A549 (cell line): ENCODE measurements at regions not wholly inside any gene's neighbourhood (a gene's known extent, or its start where the extent isn't known, plus 50 kb on each side); places are given as distances from the start of the nearest gene placed in this dataset.

Source experiments
- ESRRA ChIP-seq: fragments of 150-350 bp; IDR thresholded peaks from 2 replicates; pipeline ENCODE4 v1.6.1; 2014; ENCODE audit warnings: mild to moderate bottlenecking, low read length, borderline replicate concordance
- RARB ChIP-seq: fragments of 250-450 bp; sonication (Bioruptor Pico); IDR thresholded peaks from 2 replicates; pipeline ENCODE4 v1.8.0; 2021; ENCODE audit warnings: mild to moderate bottlenecking, moderate library complexity
- RFX5 ChIP-seq: fragments of 450-650 bp; IDR thresholded peaks from 2 replicates; pipeline ENCODE4 v1.7.1; 2014; ENCODE audit warnings: antibody characterized with exemption, mild to moderate bottlenecking, moderate library complexity
- ZNF302 ChIP-seq: fragments of 250-450 bp; sonication (Bioruptor Pico); IDR thresholded peaks from 2 replicates; pipeline ENCODE4 v1.9.0; 2021; ENCODE audit warnings: inconsistent platforms, mild to moderate bottlenecking, moderate library complexity
- TF ChIP-seq, protein P1 (sequence below): IDR thresholded peaks from 2 replicates; pipeline ENCODE4 v1.6.1; 2012; ENCODE audit warnings: low read depth, borderline replicate concordance
- TF ChIP-seq, protein P2 (sequence below): fragments of >200 bp; sonication (Bioruptor Twin); formaldehyde crosslinking; IDR thresholded peaks from 3 replicates; pipeline ENCODE4 v1.5.1; 2016

GRCh38 chr14:54010981-54011380 lies 54.4 kb upstream of the BMP4 start:
- TF ChIP-seq, protein P1, sequence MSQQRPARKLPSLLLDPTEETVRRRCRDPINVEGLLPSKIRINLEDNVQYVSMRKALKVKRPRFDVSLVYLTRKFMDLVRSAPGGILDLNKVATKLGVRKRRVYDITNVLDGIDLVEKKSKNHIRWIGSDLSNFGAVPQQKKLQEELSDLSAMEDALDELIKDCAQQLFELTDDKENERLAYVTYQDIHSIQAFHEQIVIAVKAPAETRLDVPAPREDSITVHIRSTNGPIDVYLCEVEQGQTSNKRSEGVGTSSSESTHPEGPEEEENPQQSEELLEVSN = no peak
- TF ChIP-seq, protein P2, sequence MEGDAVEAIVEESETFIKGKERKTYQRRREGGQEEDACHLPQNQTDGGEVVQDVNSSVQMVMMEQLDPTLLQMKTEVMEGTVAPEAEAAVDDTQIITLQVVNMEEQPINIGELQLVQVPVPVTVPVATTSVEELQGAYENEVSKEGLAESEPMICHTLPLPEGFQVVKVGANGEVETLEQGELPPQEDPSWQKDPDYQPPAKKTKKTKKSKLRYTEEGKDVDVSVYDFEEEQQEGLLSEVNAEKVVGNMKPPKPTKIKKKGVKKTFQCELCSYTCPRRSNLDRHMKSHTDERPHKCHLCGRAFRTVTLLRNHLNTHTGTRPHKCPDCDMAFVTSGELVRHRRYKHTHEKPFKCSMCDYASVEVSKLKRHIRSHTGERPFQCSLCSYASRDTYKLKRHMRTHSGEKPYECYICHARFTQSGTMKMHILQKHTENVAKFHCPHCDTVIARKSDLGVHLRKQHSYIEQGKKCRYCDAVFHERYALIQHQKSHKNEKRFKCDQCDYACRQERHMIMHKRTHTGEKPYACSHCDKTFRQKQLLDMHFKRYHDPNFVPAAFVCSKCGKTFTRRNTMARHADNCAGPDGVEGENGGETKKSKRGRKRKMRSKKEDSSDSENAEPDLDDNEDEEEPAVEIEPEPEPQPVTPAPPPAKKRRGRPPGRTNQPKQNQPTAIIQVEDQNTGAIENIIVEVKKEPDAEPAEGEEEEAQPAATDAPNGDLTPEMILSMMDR = no peak
- TF ChIP-seq ZNF302 (CRISPR knock-in tag) (no peak), RARB (CRISPR knock-in tag) (no peak), RFX5 (no peak), ESRRA (no peak)
